A549 (cell line): ENCODE measurements at regions not wholly inside any gene's neighbourhood (a gene's known extent, or its start where the extent isn't known, plus 50 kb on each side); places are given as distances from the start of the nearest gene placed in this dataset.

Experiments
- ATAC-seq, 2 experiments: fragments of 200-7000 bp in 1 of 2; fragments of >200 bp in 1 of 2; cut with Nextera tagmentation in 1 of 2; cut with Tn5 transposase in 1 of 2; 3 replicates each; pipeline versions ENCODE4 v1.8.0 to v1.9.1; 2018 to 2020; ENCODE audit warnings: mild to moderate bottlenecking in 1 of 2, moderate library complexity in 1 of 2
- CTCF ChIA-PET: fragments of 300-600 bp; sonication (Branson Sonifier 250); formaldehyde crosslinking; extraction: SDS; loops from one replicate; lab custom pipeline; 2021; ENCODE audit warnings: antibody characterized with exemption, inconsistent platforms; lab: Yijun Ruan, JAX
- POLR2A ChIA-PET: fragments of 350-600 bp; formaldehyde crosslinking; extraction: SDS; loops from one replicate; lab custom pipeline; 2021; ENCODE audit warnings: antibody characterized with exemption, inconsistent platforms; lab: Yijun Ruan, JAX
- DNase-seq, 2 experiments: peaks; one replicate each; pipeline versions ENCODE4 v3.0.0 to v3.0.0-alpha.2; 2011 to 2016; ENCODE audit warnings: low read depth in 1 of 2, low spot score in 1 of 2
- FAIRE-seq: peaks from 2 replicates; lab custom pipeline; 2011; peaks lifted over from hg19 to GRCh38; lab: Jason Lieb, UNC
- H3K27ac ChIP-seq, 2 experiments: fragments of >200 bp; sonication (Bioruptor Twin); formaldehyde crosslinking; 3 replicates each; pipeline ENCODE4 v1.5.1; 2016 to 2017
- H3K4me1 ChIP-seq: fragments of >200 bp; sonication (Bioruptor Twin); formaldehyde crosslinking; 3 replicates; pipeline ENCODE4 v1.6.1; 2016
- H3K4me2 ChIP-seq: fragments of >200 bp; sonication (Bioruptor Twin); formaldehyde crosslinking; 3 replicates; pipeline ENCODE4 v1.6.1; 2016
- H3K4me3 ChIP-seq: fragments of >200 bp; sonication (Bioruptor Twin); formaldehyde crosslinking; 3 replicates; pipeline ENCODE4 v1.5.1; 2016
- H3K9me3 ChIP-seq: fragments of >200 bp; sonication (Bioruptor Twin); formaldehyde crosslinking; 3 replicates; pipeline ENCODE4 v1.6.1; 2016
- CBX2 ChIP-seq: fragments of 200-600 bp; sonication (generic); IDR thresholded peaks from 2 replicates; pipeline ENCODE4 v1.6.1; 2016; ENCODE audit warnings: low read depth, mild to moderate bottlenecking, borderline replicate concordance
- CEBPB ChIP-seq, 2 experiments: fragments of >200 bp in 1 of 2; sonication (Bioruptor Twin) in 1 of 2; formaldehyde crosslinking in 1 of 2; IDR thresholded peaks; 2 replicates each; pipeline ENCODE4 v1.6.1; 2012 to 2016
- E2F6 ChIP-seq: IDR thresholded peaks from 2 replicates; pipeline ENCODE4 v1.6.1; 2012; ENCODE audit warnings: low read depth, borderline replicate concordance
- GATA3 ChIP-seq: IDR thresholded peaks from 2 replicates; pipeline ENCODE4 v1.6.1; 2012; ENCODE audit warnings: borderline replicate concordance
- HDAC2 ChIP-seq: fragments of 200-600 bp; sonication (generic); IDR thresholded peaks from 2 replicates; pipeline ENCODE4 v1.6.1; 2016
- HEYL ChIP-seq: fragments of 250-450 bp; sonication (Bioruptor Pico); IDR thresholded peaks from 2 replicates; pipeline ENCODE4 v1.8.0; 2021; ENCODE audit warnings: mild to moderate bottlenecking, moderate library complexity
- JUN ChIP-seq, 2 experiments: fragments of >200 bp; sonication (Bioruptor Twin); formaldehyde crosslinking; IDR thresholded peaks; 2 replicates in 1 of 2; 3 replicates in 1 of 2; pipeline ENCODE4 v1.6.1; 2016 to 2017
- JUNB ChIP-seq: fragments of >200 bp; sonication (Bioruptor Twin); formaldehyde crosslinking; IDR thresholded peaks from 2 replicates; pipeline ENCODE4 v1.6.1; 2016
- KDM1A ChIP-seq: fragments of 200-600 bp; sonication (generic); IDR thresholded peaks from 2 replicates; pipeline ENCODE4 v1.6.1; 2016; ENCODE audit warnings: low read depth, mild to moderate bottlenecking
- KDM5A ChIP-seq: fragments of 200-600 bp; sonication (generic); IDR thresholded peaks from 2 replicates; pipeline ENCODE4 v1.6.1; 2016; ENCODE audit warnings: antibody characterized with exemption, mild to moderate bottlenecking
- MYC ChIP-seq: IDR thresholded peaks from 2 replicates; pipeline ENCODE4 v1.6.1; 2012; ENCODE audit warnings: mild to moderate bottlenecking, inconsistent platforms, low read length, improper control_type of control experiment, borderline replicate concordance
- NFE2L2 ChIP-seq: fragments of 150-350 bp; conservative IDR thresholded peaks from 2 replicates; pipeline ENCODE4 v1.6.1; 2014; ENCODE audit warnings: low read length
- PHF8 ChIP-seq: fragments of 200-600 bp; sonication (generic); IDR thresholded peaks from 2 replicates; pipeline ENCODE4 v1.6.1; 2016; ENCODE audit warnings: low read depth, mild to moderate bottlenecking, antibody characterized with exemption, moderate library complexity, borderline replicate concordance
- POLR2A ChIP-seq: IDR thresholded peaks from 2 replicates; pipeline ENCODE4 v1.6.1; 2012; ENCODE audit warnings: mild to moderate bottlenecking, low read length
- POLR2AphosphoS2 ChIP-seq: conservative IDR thresholded peaks from 2 replicates; pipeline ENCODE4 v1.6.1; 2012; ENCODE audit warnings: low read length, improper control_type of control experiment, inconsistent platforms
- RNF2 ChIP-seq: fragments of 200-600 bp; sonication (generic); IDR thresholded peaks from 2 replicates; pipeline ENCODE4 v1.6.1; 2016; ENCODE audit warnings: low read depth, mild to moderate bottlenecking, antibody characterized with exemption, moderate library complexity, borderline replicate concordance
- SREBF2 ChIP-seq: fragments of 450-650 bp; IDR thresholded peaks from 2 replicates; pipeline ENCODE4 v1.6.1; 2014; ENCODE audit warnings: mild to moderate bottlenecking, moderate library complexity
- ZNF302 ChIP-seq: fragments of 250-450 bp; sonication (Bioruptor Pico); IDR thresholded peaks from 2 replicates; pipeline ENCODE4 v1.9.0; 2021; ENCODE audit warnings: inconsistent platforms, mild to moderate bottlenecking, moderate library complexity
- ZSCAN20 ChIP-seq: fragments of 250-450 bp; sonication (Bioruptor Pico); IDR thresholded peaks from 2 replicates; pipeline ENCODE4 v1.8.0; 2022; ENCODE audit warnings: mild to moderate bottlenecking, moderate library complexity
- whole genome bisulfite sequencing: methylation state at CpG from one replicate; pipeline ENCODE4 v1.1.6; 2017; ENCODE audit errors: missing lambda C conversion rate; 5-methylcytosine and 5-hydroxymethylcytosine counted together
- TF ChIP-seq, protein P1 (sequence below): IDR thresholded peaks from 2 replicates; pipeline ENCODE4 v1.6.1; 2012
- TF ChIP-seq, protein P2 (sequence below): fragments of 150-350 bp; IDR thresholded peaks from 2 replicates; pipeline ENCODE4 v1.6.1; 2014; ENCODE audit warnings: low read depth, mild to moderate bottlenecking, low read length
- TF ChIP-seq, protein P3 (sequence below): fragments of >200 bp; sonication (Bioruptor Twin); formaldehyde crosslinking; IDR thresholded peaks from 2 replicates; pipeline ENCODE4 v1.6.1; 2016
- TF ChIP-seq, protein P4 (sequence below): fragments of >200 bp; sonication (Bioruptor Twin); formaldehyde crosslinking; IDR thresholded peaks from 3 replicates; pipeline ENCODE4 v1.5.1; 2016
- TF ChIP-seq, protein P5 (sequence below): fragments of 250-450 bp; sonication (Bioruptor Pico); IDR thresholded peaks from 2 replicates; pipeline ENCODE4 v1.5.0; 2020; ENCODE audit warnings: low read depth, mild to moderate bottlenecking, moderate library complexity

DNA sequence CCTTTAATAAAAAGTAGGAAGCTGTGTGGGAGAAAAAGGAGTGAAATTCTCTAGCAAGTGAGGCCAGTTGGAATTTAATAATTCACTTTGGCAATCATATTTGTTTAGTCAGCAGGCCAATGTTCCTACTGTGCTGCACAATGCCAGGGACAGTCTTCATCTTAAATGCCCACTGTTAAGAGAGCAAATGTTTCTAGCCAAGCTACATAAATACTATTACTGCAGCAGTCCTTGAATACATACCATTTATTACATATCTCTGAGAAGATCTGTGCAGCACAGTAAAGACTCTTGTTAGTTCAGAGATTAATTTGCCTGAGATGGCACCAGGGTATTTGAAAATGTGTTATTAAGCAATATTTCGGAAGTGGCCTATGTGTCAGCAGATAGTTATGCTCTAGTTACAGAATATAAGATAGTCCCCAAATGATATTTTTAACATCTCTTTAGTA lies 105.4 kb downstream of the OGFRL1 start (continued):
- TF ChIP-seq E2F6 (no peak), SREBF2 (no peak), JUNB (peak; percentile 39; the same call in 1 of the 2 replicates), MYC (no peak), GATA3 (peak; percentile 70; the same call in 1 of the 2 replicates), KDM1A (no peak), NFE2L2 (no peak), JUN (IDR thresholded peaks at IDR 0.05) (peak in 1 of 2 experiments; percentile 44; a peak in 1 of 5 replicates), POLR2A (no peak), CEBPB (IDR thresholded peaks at IDR 0.05) (peak; percentile 78 to 89), RNF2 (no peak)
- TF ChIP-seq, protein P1, sequence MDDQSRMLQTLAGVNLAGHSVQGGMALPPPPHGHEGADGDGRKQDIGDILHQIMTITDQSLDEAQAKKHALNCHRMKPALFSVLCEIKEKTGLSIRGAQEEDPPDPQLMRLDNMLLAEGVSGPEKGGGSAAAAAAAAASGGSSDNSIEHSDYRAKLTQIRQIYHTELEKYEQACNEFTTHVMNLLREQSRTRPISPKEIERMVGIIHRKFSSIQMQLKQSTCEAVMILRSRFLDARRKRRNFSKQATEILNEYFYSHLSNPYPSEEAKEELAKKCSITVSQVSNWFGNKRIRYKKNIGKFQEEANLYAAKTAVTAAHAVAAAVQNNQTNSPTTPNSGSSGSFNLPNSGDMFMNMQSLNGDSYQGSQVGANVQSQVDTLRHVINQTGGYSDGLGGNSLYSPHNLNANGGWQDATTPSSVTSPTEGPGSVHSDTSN = no peak
- TF ChIP-seq, protein P2, sequence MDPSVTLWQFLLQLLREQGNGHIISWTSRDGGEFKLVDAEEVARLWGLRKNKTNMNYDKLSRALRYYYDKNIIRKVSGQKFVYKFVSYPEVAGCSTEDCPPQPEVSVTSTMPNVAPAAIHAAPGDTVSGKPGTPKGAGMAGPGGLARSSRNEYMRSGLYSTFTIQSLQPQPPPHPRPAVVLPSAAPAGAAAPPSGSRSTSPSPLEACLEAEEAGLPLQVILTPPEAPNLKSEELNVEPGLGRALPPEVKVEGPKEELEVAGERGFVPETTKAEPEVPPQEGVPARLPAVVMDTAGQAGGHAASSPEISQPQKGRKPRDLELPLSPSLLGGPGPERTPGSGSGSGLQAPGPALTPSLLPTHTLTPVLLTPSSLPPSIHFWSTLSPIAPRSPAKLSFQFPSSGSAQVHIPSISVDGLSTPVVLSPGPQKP = no peak
- TF ChIP-seq, all 56 proteins: peak for 8

DNA sequence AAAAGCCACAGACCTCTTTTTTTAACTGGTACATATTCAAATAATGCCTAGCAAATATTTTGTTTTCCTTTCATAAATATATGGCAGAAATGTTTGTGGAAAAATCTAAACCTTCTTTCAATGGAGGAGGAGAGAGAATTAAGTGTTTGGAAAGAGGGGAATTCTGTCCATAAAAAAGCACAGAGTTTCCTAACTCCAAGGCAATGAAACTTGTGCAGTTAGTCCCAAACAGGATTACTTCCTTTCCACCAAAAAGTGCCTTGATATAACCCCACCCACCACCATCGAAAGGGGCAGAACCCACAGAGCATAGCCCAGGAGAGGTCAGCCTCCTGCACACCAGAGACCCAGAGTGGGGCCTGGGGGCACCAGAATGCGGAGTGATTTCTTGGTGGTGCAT lies 106.3 kb downstream of the OGFRL1 start:
- 42% methylated on average over 2 of the region's 2 CpGs for WGBS
- H3K4me2 ChIP-seq = peak overlapping the region; percentile 64
- POLR2A ChIA-PET = interaction anchor here (0.9 kb wide), 1 partner anchor 10 kb away, joined by 5 read pairs; no protein-coding TSS in a partner anchor
- DNase-seq = no peak
- peaks cover 100% of the 10 kb centered on the region for H3K4me1 ChIP-seq
- H3K4me3 ChIP-seq = peak overlapping the region; percentile 2; the same call in 1 of the 3 replicates
- H3K27ac ChIP-seq = peak overlapping the region; percentile 78 to 83
- no peak for FAIRE-seq
- no peaks in the 10 kb centered on the region for H3K9me3 ChIP-seq
- ATAC-seq = peak in 1 of 2 experiments; percentile 39; a peak in 3 of 6 replicates
- TF ChIP-seq, protein P3, sequence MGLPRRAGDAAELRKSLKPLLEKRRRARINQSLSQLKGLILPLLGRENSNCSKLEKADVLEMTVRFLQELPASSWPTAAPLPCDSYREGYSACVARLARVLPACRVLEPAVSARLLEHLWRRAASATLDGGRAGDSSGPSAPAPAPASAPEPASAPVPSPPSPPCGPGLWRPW = no peak
- TF ChIP-seq, protein P4, sequence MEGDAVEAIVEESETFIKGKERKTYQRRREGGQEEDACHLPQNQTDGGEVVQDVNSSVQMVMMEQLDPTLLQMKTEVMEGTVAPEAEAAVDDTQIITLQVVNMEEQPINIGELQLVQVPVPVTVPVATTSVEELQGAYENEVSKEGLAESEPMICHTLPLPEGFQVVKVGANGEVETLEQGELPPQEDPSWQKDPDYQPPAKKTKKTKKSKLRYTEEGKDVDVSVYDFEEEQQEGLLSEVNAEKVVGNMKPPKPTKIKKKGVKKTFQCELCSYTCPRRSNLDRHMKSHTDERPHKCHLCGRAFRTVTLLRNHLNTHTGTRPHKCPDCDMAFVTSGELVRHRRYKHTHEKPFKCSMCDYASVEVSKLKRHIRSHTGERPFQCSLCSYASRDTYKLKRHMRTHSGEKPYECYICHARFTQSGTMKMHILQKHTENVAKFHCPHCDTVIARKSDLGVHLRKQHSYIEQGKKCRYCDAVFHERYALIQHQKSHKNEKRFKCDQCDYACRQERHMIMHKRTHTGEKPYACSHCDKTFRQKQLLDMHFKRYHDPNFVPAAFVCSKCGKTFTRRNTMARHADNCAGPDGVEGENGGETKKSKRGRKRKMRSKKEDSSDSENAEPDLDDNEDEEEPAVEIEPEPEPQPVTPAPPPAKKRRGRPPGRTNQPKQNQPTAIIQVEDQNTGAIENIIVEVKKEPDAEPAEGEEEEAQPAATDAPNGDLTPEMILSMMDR = no peak
- no peak for TF ChIP-seq JUN (IDR thresholded peaks at IDR 0.05)
- no peak for TF ChIP-seq MYC
- TF ChIP-seq POLR2A = no peak
- no peak for TF ChIP-seq KDM1A
- no peak for TF ChIP-seq KDM5A
- TF ChIP-seq ZSCAN20 = no peak
- TF ChIP-seq JUNB = no peak
- no peak for TF ChIP-seq CEBPB (IDR thresholded peaks at IDR 0.05)
- TF ChIP-seq ZNF302 (CRISPR knock-in tag) = no peak
- TF ChIP-seq HDAC2 = no peak
- TF ChIP-seq HEYL (CRISPR knock-in tag) = no peak
- TF ChIP-seq, protein P5, sequence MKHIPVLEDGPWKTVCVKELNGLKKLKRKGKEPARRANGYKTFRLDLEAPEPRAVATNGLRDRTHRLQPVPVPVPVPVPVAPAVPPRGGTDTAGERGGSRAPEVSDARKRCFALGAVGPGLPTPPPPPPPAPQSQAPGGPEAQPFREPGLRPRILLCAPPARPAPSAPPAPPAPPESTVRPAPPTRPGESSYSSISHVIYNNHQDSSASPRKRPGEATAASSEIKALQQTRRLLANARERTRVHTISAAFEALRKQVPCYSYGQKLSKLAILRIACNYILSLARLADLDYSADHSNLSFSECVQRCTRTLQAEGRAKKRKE (CRISPR knock-in tag) = no peak
- no peak for TF ChIP-seq PHF8
- no peak for TF ChIP-seq NFE2L2
- TF ChIP-seq POLR2AphosphoS2 = no peak
- TF ChIP-seq CBX2 = no peak
- CTCF ChIA-PET = interaction anchor here (0.7 to 2.6 kb wide), 4 partner anchors 9 to 115 kb away, joined by 3 to 11 read pairs (median 4); no protein-coding TSS in a partner anchor
